HK-2 (cell line): ENCODE measurements at regions not wholly inside any gene's neighbourhood (a gene's known extent, or its start where the extent isn't known, plus 50 kb on each side); places are given as distances from the start of the nearest gene placed in this dataset.
A peak's percentile ranks its signal among the peaks of the same experiment; 100 is the strongest.

Source experiments
- DNase-seq: peaks from one replicate; pipeline ENCODE4 v3.0.0-alpha.2; 2018; ENCODE audit not compliant: unreplicated experiment

- no peak for DNase-seq
Observed at GRCh38 chr11:116473206-116473769, 299.5 kb downstream of the BUD13 start.

DNA sequence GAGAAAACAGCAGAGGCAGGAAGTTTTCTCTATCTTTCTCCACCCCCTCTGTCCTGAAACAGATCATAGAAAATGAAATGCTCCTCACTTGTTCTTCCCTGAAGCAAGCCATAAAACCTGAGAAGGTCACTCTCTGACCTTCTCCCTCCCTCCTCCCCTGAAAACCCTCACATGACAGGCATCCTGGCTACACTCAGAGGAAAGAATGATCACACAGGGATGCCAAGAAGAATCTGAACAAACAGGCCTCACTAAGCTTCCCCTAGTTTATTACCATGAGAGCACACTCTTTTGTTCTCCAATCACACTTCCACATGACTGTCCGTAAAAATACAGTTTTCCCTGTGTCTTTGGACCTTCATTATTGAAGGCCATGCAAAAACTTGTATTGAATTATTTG lies 300.1 kb downstream of the BUD13 start:
- DNase-seq, result no peak

DNA sequence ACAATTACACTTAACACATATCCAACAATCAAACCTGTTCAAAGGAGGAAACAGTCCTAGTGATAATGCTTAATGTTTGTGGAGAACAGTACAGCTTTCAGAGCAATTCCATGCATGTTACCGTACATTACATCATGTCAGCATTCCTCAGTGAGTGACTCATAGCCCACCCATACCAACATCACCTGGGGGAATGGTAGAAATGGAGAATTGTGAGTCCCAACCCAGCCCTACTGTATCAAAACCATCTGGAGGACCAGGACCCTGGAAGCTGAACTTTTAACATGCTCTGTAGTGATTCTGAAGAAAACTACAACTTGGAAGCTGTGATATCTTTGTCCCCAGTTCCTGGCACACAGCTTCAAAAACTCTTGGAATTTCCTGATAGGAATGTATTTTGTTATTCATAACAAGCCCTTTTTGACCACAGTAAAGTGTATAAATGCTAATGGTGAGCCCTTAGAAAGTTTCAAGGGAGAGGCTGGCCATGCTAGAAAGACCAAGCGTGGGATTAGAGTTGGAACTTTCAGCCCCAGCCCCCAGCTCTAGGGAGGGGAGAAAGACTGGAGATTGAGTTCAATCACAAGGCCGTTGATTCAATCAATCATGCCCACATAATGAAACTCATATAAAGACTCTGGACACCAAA lies 301.1 kb downstream of the BUD13 start:
- DNase-seq, result no peak

DNA sequence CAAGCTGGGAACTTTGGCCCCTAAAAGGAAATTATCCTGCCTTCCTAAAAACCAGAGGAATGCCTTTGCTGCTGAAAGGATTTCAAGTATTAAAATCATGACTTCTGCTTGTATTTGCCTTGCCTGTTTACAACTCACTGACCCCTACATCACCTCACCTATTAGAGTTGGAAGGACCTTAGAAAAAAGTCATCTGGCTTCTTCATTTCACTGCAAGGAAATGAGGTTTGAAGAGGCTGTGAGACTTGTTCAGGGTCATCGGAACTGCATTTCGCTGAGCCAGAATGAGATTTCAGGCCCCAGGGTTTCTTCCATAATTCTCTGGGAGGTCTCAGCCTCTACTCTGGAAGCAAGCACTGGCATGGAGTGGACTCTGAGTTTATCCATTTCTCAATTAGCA lies 304.1 kb downstream of the BUD13 start:
- DNase-seq, result no peak

GRCh38 chr11:116467823-116468222 lies 305.0 kb downstream of the BUD13 start:
- DNase-seq, result no peak

DNA sequence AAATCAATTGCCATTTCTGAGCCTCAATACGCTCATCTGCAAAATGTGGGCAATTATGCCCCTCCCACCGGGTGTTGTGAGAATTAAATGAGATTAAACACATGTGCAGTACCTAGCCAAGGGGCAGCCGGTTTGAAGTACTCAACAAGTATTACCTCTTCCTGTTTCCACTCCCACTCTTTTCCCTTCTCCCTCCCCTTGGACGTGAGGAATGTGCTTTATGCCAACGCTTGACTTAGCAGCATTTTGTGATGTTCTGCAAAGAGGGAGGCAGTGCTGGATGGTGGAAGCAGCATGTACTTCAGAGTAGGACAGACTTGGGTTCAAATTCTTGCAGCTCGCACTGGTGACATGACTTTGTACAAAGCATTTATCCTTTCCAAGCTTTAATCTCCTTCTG lies 306.0 kb downstream of the BUD13 start:
- no peak for DNase-seq

DNA sequence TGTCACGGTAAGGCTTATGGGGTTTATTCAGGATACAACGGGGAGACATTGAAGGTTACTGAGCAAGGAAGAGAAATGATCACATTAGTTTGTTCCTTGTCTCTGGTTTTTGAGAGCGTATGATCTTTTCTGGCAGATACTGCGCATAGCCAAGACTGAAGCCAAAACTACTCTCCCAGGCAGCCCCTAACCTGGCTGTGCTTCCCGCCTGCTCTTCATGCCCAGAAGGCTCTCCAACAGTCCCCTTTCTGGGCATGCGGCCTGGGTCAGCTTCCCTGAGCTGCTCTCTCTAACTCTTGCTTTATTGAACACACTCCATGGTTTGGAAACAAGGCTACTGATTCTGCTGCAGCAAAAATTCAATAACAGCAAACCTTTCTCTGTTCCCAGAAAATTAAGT lies 306.6 kb downstream of the BUD13 start:
- DNase-seq, result no peak

GRCh38 chr11:116465056-116465455 lies 307.7 kb downstream of the BUD13 start:
- DNase-seq, result no peak

DNA sequence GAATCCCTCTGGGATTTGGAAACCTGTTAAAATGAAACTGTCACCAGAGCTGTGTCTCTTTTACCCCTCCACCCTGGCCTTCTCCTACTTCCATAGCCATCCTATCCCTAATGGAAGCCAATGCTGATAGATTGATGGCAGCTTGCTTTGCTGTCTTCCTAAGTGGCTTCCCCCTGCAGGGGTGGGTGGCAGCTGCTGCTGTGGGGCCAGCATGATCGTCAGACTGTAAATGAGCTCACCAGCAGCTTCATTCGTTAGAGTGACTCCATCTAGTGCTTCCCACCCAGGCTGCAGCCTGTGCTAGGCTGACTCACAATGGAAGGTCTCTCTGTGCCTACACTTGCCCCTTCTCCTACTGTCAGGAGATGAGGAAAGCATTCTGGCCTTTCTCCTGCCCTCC lies 311.0 kb downstream of the BUD13 start:
- DNase-seq, result no peak

DNA sequence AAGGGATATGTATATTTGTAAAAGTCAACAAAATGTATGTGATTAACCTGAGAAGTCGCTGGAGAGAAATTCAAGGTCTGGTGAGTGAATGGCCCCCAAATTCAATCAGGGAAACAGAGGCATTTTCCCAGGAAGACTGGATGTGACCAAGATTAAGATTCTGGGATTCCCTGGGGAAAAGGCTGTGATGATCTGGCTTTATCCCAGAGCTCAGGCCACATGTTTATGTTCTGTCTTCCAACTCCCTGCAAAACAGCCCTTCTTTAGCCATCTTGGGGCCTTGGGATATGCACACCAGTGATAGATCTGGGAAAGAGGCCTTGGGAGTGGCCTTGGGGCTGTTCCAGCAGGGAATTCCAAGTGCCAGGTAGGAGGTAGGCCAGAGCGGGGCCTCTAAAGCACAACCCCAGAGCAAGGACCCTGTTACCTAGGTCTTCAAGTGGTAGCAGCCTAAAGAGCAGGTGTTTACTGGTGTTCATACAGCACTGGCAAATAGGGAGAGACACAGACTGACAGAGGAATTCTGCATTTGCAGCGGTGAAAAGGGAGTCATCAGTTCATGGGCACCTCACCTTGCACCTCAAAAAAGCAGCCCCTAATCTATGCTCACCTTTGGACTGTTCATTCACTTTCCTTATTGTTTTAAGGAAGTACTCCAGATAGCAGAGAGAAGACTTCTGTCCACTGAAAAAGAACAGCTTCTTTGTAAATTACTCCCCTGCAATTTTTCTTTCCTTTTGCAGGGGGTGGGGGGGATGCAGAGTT lies 312.4 kb downstream of the BUD13 start:
- no peak for DNase-seq

GRCh38 chr11:116459185-116460045 lies 313.4 kb downstream of the BUD13 start:
- no peak for DNase-seq

GRCh38 chr11:116458546-116458945 lies 314.2 kb downstream of the BUD13 start:
- DNase-seq, result no peak

- no peak for DNase-seq
Observed at GRCh38 chr11:116457336-116458007, 315.3 kb downstream of the BUD13 start.

DNA sequence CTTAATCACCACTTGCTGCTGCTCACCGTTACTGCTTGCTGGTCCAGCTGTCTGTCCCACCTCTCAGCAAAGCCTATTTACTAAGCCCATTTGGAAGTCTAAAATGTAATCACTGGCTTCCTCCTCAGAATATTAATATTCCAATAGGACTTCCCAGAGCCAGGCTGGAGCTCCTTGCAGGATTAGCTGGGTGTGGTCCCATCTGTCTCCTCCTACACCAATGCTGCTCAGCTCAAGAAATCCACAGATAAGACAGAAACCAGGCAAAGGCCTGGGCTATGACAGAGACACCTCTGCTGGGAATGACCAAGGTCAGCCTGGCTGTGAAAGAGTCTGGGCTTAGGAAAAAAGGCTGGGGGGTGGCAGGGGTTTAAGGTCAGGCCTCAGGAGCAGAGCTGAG lies 317.8 kb downstream of the BUD13 start:
- no peak for DNase-seq

- DNase-seq, result peak; percentile 10
Observed at GRCh38 chr11:116454020-116454645, 318.7 kb downstream of the BUD13 start.

DNA sequence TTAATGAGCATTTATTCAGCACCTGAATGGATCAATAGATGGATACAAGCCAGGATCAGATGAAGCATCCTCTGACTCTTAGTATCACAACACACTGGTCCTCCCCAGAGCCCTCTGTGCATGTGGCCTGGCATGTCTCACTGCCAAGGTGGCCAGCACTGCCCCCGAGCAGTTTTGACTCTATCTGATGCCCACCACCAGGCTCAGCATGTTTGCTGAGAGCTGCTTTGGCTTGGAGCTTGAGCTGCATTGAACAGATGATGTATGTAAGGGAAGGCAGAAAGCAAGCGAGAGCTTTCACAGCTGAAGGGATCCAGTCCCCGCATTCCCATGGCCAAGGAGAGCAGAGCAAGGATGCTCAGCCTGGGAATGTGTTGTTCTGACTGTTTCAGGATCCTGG lies 320.3 kb downstream of the BUD13 start:
- DNase-seq, result no peak

DNA sequence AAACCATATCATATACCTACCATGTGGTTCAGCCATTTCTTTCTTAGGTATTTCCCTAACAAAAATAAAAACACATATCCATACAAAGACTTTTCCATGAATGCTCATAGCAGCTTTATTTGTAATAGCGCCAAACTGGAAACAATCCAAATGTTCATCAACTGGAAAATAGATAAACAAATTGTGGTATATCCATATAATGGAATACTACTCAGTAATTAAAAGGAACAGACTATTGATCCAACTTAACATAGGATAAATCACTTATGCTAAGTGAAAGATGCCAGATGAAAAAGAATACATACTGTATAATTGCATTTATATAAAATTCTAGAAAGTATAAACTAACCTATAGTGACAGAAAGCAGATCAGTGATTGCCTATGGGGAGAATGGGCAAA lies 323.3 kb downstream of the BUD13 start:
- no peak for DNase-seq

GRCh38 chr11:116446048-116446941 lies 326.5 kb downstream of the BUD13 start:
- DNase-seq, result no peak

DNA sequence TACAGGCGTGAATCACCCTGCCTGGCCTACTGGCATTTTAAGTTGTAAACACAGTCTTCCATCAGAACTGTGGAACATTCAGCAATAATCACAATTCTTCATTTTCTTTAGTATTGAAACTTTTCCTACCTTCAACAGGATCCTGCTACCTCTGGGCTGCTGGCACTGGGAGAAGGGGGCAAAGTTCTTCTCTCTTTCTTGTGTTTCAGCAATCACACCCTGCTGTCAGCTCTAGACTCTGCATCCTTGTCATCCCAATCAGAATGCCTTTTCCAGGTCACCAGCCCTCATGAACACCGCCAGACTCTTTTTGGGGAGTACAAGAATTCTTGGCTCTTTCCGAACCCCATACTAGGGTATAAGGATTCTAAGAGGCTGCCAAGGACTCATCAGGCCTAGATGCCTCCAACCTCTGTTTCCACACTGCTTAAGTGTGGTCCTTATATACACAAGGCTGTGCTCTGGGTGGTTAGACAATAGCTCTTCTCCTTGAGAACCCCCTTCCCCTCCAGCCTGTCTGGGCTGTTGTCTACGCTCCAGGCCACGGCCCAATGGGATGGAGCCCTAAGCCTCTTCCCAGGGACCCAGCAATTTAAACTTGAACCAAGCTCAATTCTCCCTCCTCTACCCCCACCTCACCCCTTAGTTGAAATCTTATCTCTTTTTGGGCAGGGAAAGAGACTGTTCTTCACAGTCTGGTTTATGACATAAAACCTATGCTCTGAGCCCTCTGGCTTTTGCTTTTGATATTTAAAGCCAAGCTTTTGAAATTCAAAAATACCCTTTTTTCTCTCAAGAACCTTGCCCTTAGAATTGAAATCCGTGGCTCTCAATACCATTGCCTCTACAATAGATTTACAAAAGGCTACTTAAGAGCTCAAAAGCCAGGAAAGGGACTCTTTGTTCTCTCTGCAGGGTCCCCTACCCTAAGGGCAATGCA lies 327.4 kb downstream of the BUD13 start:
- no peak for DNase-seq
